ENCODE measurements at regions not wholly inside any gene's neighbourhood (a gene's known extent, or its start where the extent isn't known, plus 50 kb on each side); places are given as distances from the start of the nearest gene placed in this dataset.

GRCh38 chr5:115072266-115073064 is 97.2 kb downstream of the TRIM36 start:
- DNase-seq (no peak), ATAC-seq (no peak)
- Histone ChIP-seq H3K4me1 (no peaks in the 10 kb centered on the region), H3K27ac (no peak overlapping the region), H3K36me3 (no peaks in the 10 kb centered on the region), H3K9me3 (no peaks in the 10 kb centered on the region), H3K27me3 (no peaks in the 10 kb centered on the region), H3K4me3 (no peak overlapping the region)
- TF ChIP-seq CTCF (IDR thresholded peaks at IDR 0.05) = no peak
- intact Hi-C loops (cut with DNase I) = no loop called here

GRCh38 chr5:115070737-115071136 is 99.0 kb downstream of the TRIM36 start:
- Histone ChIP-seq H3K27ac (no peak overlapping the region), H3K9me3 (no peaks in the 10 kb centered on the region), H3K4me1 (no peaks in the 10 kb centered on the region), H3K27me3 (no peaks in the 10 kb centered on the region), H3K36me3 (no peaks in the 10 kb centered on the region), H3K4me3 (no peak overlapping the region)
- intact Hi-C loops (cut with DNase I) = no loop called here
- ATAC-seq (no peak), DNase-seq (no peak)
- TF ChIP-seq CTCF (IDR thresholded peaks at IDR 0.05) = no peak

- Histone ChIP-seq H3K36me3 (no peaks in the 10 kb centered on the region), H3K4me1 (no peaks in the 10 kb centered on the region), H3K9me3 (no peaks in the 10 kb centered on the region), H3K27me3 (no peaks in the 10 kb centered on the region), H3K27ac (no peak overlapping the region), H3K4me3 (no peak overlapping the region)
- ATAC-seq = peak; percentile 58
- peak; percentile 53 for TF ChIP-seq CTCF (IDR thresholded peaks at IDR 0.05)
- intact Hi-C loops (cut with DNase I) = no loop called here
- DNase-seq = no peak
These were observed 100.4 kb downstream of the TRIM36 start for GRCh38 chr5:115069087-115069968.

GRCh38 chr5:115068239-115069086 is 101.2 kb downstream of the TRIM36 start:
- Histone ChIP-seq H3K4me3 (no peak overlapping the region), H3K36me3 (no peaks in the 10 kb centered on the region), H3K9me3 (no peaks in the 10 kb centered on the region), H3K27me3 (no peaks in the 10 kb centered on the region), H3K27ac (no peak overlapping the region), H3K4me1 (no peaks in the 10 kb centered on the region)
- intact Hi-C loops (cut with DNase I) = no loop called here
- no peak for TF ChIP-seq CTCF (IDR thresholded peaks at IDR 0.05)
- no peak for DNase-seq
- no peak for ATAC-seq

DNA sequence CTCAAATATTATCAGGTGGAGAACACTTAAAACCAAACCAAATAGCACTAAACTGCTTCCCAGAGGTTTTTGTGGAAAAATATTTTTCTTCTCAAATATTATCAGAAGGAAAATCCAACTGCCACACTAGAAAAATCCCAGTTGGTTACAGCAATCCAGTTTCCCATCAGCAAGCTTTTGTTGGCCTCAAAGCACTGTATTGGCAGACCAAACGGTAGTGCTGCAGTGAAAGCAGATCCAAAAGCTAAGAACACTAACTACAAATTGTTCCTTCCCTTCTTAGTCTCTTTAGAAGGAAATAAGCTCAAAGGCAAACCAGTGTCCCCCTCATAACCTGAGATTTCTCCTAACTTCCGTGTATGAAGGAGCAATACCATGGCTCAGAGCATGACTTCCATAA is 105.3 kb downstream of the TRIM36 start:
- H3K27me3 ChIP-seq = no peaks in the 10 kb centered on the region
- no peak for TF ChIP-seq CTCF (IDR thresholded peaks at IDR 0.05)
- no peak for DNase-seq
- intact Hi-C loops (cut with DNase I) = no loop called here
- ATAC-seq = no peak
- no peak overlapping the region for H3K27ac ChIP-seq
- H3K9me3 ChIP-seq = no peaks in the 10 kb centered on the region
- no peak overlapping the region for H3K4me3 ChIP-seq
- H3K36me3 ChIP-seq = no peaks in the 10 kb centered on the region
- H3K4me1 ChIP-seq = no peaks in the 10 kb centered on the region
